OCI-LY7 (cell line): ENCODE measurements at regions not wholly inside any gene's neighbourhood (a gene's known extent, or its start where the extent isn't known, plus 50 kb on each side); places are given as distances from the start of the nearest gene placed in this dataset.

Source experiments
- CTCF ChIP-seq: fragments of 200-600 bp; sonication (generic); conservative IDR thresholded peaks from 2 replicates; pipeline ENCODE4 v1.5.1; 2014; ENCODE audit warnings: mild to moderate bottlenecking, antibody characterized with exemption, low read length, moderate library complexity, mixed read lengths
- EZH2phosphoT487 ChIP-seq: fragments of 200-600 bp; sonication (generic); IDR thresholded peaks from 2 replicates; pipeline ENCODE4 v1.6.1; 2018; ENCODE audit warnings: low read depth, borderline replicate concordance, mild to moderate bottlenecking, mixed run types, antibody characterized with exemption, low read length, moderate library complexity, mixed read lengths

DNA sequence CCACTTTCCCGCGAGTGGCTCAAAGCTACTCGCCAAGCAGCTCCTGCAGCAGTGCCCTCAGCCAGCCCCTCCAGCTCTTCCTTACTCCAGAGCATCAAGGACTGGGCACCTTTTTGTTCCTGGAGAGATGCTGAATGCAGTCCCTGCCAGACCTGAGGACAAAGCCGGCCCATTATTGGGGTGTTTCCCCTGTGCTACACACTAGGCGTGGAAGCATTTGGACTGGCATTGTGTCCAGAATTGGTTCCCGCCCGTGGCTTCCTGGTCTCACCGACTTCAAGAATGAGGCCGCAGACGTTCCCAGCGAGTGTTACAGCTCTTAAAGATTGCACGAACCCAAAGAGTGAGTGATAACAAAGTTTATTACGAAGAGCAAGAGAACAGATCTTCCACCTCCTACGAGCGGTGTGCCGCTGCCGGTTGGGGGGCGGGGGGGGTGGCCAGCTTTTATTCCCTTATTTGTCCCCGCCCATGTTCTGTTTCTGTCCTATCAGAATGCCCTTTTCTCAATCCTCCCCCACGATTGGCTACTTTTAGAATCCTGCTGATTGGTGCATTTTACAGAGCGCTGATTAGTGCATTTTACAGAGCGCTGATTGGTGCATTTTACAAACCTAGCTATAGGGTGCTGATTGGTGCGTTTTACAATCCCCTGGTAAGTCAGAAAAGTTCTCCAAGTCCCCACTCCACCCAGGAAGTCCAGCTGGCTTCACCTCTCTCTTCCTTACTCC is 62.4 kb downstream of the NSMCE3 start:
- TF ChIP-seq CTCF (no peak), EZH2phosphoT487 (no peak)
